NCI-H128 (cell line): ENCODE measurements at regions not wholly inside any gene's neighbourhood (a gene's known extent, or its start where the extent isn't known, plus 50 kb on each side); places are given as distances from the start of the nearest gene placed in this dataset.
"Not testable (repeated sequence)": the region's sequence is repeated elsewhere in the genome, so short reads cannot be mapped to it uniquely, and the experiment has no call there.

Experiments
- DNase-seq: peaks from one replicate; lab custom pipeline; 2025; ENCODE audit not compliant: unreplicated experiment; lab: John Stamatoyannopoulos, UW

- DNase-seq = no peak
Observed at GRCh38 chr13:86920961-86921360, 750.2 kb upstream of the SLITRK5 start.

DNA sequence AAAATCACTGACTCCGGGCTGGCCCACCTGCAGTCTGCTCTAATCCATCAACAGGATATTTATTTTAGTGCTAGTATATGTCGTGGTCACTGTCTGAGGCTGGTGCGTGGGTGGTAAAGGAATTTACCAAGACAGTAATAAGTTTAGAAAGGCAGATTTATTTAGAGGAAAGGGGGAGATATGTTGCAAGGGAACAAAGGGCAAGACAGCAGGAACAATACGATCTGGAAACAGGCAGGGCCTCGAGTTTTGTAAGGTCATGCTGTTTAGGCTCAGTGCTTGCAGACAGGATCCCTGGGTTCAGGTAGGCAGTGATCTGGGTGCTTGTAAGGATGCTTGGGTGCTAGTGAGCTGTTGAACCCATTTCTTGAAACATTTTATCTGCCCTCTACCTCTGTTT lies 748.2 kb upstream of the SLITRK5 start:
- no peak for DNase-seq

DNA sequence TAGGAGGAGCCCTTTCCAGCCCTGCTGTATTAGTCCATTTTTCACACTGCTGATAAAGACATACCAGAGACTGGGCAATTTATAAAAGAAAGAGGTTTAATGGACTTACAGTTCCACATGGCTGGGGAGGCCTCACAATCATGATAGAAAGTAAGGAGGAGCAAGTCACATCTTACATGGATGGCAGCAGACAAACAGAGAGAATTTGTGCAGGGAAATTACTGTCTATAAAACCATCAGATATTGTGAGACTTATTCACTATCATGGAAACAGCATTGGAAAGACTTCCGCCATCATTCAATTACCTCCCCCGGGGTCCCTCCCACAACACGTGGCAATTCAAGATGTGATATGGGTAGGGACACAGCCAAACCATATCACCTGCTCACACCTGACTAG lies 744.3 kb upstream of the SLITRK5 start:
- DNase-seq = not testable (repeated sequence)

DNA sequence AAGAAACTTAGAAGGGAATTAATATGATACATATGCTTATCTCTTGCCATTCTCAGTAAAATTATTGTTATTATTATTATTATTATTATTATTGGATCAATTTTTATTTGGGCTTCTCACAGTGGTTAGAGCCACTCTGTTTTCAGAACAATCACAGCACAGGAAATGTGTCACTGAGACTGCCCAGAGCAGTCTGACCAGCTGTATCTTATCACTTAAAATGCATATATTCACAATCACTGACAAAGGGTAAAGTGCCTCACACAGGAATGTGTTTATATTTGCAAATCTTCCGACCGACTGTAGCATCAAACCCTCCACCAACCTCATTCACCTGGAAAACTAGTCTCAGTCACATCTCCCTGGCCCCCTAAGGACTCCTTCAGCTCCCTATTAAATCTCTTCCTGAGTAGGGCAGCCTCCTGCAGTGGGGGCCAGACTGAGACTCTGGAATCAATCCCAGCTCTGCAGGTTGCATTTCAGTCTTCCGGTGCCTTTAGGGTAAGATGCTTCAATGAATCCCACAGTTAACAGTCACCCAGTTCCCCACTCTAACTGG lies 738.3 kb upstream of the SLITRK5 start:
- no peak for DNase-seq

DNA sequence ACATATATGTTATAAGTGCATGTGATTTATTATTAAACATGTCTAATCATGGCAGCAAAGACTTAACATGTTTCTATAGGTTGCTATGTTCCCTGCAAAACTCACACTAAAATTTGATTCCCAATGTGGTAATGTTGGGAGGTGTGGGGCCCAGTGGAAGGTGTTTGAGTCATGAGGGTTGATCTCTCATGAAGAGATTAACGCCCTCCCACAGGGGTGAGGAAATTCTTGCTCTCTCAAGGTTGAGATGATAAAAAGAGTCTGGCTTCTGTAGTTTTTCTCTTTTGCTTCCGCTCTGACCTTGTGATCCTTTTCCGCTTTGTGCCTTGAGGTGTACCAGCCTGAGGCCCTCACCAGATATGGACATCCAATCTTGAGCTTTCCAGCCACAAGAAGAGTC lies 737.5 kb upstream of the SLITRK5 start:
- no peak for DNase-seq

- DNase-seq = no peak
Observed at GRCh38 chr13:86937316-86937715, 733.9 kb upstream of the SLITRK5 start.

DNA sequence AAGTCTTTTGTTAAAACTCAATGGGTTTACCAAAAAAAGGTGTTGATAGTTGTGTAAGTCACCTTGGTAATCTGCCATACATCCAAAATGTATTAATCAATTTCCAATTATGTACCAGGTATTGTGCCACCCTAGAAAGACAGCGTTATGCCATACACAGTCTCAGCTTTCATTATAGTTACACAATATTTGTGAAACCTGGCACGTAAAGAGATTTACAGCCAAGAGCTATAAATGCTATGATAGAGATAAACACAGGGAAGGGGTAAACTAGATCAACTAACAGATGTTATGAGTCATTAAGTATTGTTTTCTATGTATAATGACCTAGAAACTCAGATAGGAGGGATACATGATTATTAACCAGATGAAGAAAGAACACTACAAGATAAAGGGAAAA lies 725.6 kb upstream of the SLITRK5 start:
- DNase-seq = no peak

DNA sequence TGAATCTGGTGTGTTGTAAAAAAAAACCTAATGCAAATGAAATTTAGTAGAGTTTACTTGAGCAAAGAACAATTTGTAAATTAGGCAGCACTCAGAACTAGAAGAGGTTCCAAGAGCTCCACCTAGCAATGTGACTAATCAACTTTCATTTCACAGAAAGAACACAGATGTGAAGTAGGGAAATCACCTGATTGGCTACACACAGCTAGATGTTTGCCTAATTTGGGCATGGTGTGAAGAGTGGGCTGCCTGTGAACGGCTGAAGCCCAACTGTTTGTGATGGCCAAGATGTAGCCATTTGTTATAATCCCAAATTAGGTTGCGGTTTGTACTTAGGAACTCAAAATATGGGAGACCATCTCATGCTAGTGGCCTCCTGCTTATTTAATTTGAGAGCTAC lies 724.4 kb upstream of the SLITRK5 start:
- DNase-seq = no peak

DNA sequence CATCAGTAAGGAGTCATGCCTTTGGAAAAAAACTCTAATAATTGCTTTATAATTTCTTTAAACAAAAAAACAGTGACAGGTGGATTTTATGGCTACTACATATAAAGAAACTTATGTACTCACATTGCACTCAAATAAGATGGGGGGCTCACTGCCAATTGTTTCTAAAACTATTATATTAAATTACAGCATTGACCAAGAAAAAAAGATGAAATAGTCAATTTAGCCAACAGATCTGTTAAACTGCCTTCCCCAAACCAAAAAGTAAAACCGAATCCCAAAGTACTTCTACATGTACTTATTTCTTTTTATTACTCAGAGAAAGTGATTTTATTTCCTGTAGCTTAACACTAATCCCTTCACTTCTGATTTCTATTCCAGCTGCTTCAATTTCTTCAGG lies 716.8 kb upstream of the SLITRK5 start:
- DNase-seq = no peak

DNA sequence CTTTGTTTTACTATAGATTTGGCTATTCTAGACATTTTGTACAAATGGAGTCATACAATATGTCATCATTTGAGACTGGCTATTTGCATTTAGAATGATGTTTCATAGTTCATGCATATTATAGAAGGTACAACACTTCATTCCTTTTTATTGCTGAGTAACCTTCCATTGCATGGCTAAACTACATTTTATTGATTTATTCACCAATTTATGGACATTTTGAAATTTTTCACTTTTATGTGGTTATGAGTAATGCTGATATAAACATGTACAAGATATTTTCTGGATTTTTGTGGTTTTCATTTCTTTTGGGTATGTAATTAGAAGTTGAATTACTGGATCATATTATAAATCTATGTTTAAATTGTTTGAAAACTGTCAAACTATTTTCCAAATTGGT lies 710.3 kb upstream of the SLITRK5 start:
- DNase-seq = no peak

- DNase-seq = no peak
Observed at GRCh38 chr13:86974251-86974994, 696.7 kb upstream of the SLITRK5 start.

- DNase-seq = no peak
Observed at GRCh38 chr13:86974995-86975328, 696.2 kb upstream of the SLITRK5 start.

DNA sequence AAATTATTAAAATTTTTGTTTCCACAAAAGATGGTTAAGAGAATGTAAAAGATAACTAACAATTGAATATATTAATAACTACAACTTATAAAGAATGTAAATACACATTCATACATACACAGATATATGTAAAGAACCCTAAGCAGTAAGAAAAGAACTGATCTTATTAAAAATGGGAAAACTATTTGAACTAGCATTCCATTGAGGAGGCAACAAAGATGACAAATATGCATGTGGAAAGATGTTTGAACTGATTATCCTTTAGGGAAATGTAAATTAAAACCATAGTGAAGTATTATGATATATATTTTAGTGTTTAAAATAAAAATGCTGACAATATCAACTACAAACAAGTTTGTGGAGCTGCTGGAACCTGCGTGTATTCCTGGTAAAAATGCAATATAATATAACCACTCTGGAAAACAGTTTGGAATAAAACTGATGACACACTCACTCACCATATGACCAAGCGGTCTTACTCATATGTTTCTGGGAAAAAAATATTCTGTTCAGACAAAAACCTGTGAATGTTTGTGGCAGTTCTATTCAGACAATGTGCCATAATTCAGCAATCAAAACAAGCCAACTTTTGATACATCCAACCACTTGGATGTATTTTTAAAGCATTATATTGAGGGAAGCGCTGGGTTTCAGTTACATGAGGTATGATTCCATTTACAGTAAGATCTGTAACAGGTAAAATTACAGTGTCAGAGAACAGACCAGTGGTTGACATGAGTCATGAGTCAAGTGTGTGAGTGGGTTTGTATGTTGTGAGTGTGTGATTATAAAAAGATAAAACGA lies 694.4 kb upstream of the SLITRK5 start:
- no peak for DNase-seq

DNA sequence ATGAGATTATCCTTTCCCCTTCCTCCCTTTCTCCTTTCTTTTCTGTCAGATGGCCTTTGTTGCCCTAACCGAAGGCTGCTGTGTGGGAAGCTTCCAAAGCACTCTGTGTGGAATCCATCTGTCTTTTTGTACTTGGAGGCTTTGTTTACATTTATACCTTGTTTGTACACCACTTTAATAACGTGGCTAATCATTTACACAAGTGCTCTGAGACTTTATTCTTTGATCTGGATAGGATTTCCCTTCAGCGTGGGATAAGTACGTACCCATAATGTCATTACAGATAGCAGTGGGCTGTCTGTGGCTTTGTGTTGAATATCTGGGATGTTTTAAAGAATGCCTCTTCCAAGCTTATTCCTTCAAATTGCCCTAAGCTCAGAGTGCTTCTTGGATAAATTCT lies 684.7 kb upstream of the SLITRK5 start:
- peak; percentile 11 for DNase-seq

- no peak for DNase-seq
Observed at GRCh38 chr13:86992251-86992650, 678.9 kb upstream of the SLITRK5 start.

GRCh38 chr13:87003265-87003664 lies 667.9 kb upstream of the SLITRK5 start:
- no peak for DNase-seq

DNA sequence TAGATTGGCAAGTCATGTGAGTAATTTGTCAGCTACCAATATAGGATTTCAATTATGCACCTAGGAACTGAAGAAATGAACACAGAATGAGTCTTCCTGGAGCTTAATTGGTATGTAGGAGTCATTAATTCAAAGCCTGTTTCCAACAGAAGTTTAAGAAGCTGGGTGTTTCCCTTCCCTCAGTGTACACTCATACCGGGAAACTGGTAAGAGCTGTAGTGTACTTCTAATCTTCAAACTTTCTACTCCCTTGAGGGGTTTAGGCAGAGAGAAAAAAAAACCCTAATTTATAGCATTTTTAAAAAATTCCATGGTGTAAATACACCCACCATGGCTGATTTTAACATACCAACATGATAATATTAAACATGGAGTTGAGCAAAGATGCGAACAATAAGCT lies 665.7 kb upstream of the SLITRK5 start:
- DNase-seq = no peak

DNA sequence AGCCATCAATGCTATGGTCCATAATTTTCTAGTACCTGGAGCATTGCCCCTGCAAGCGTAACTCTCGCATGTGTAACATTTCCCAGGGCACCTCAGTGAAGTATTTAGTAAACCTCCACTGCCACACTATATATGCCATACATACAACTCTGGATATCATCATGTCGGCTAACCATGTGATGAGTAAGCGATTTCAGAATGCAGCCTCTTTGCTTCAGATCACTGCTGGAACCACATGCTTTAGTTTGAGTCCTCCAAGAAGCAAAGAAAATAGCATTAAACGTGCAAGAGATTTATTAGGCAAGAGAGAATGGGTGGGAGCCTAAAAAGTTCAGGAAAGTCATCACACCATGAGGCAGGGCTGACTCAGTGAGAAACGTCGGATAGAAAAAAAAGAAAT lies 635.6 kb upstream of the SLITRK5 start:
- DNase-seq = no peak

GRCh38 chr13:87042946-87043345 lies 628.2 kb upstream of the SLITRK5 start:
- DNase-seq = no peak

DNA sequence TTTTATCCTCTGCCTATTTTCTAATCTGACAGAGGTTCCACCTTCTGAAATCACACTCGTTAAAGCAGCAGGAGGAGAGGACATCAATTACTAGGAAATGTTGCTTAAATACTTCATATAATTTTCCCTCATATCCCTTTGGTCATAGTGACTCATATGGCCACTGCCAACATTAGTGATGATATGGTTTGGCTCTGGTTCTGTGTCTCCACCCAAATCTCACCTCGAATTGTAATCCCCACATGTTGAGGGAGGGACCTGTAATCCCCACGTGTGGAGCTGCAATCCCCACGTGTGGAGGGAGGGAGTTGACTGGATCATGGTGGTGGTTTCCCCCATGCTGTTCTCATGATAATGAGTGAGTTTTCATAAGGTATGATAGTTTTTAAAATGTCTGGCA lies 618.4 kb upstream of the SLITRK5 start:
- no peak for DNase-seq

GRCh38 chr13:87057807-87058520 lies 613.2 kb upstream of the SLITRK5 start:
- DNase-seq = no peak
